ENCODE measurements at regions not wholly inside any gene's neighbourhood (a gene's known extent, or its start where the extent isn't known, plus 50 kb on each side); places are given as distances from the start of the nearest gene placed in this dataset.
"Not testable (repeated sequence)": the region's sequence is repeated elsewhere in the genome, so short reads cannot be mapped to it uniquely, and the experiment has no call there.

GRCh38 chr9:104980039-104980654 lies 52.2 kb upstream of the ABCA1 start:
- DNase-seq (ENCODE audit: low spot score), result no peak

GRCh38 chr9:104981543-104982129 lies 53.7 kb upstream of the ABCA1 start:
- DNase-seq (ENCODE audit: low spot score), result no peak

GRCh38 chr9:104982543-104982942 lies 54.6 kb upstream of the ABCA1 start:
- no peak for DNase-seq (ENCODE audit: low spot score)

GRCh38 chr9:104983491-104983890 lies 55.5 kb upstream of the ABCA1 start:
- DNase-seq (ENCODE audit: low spot score), result no peak

GRCh38 chr9:104984121-104984520 lies 56.2 kb upstream of the ABCA1 start:
- no peak for DNase-seq (ENCODE audit: low spot score)

- no peak for DNase-seq (ENCODE audit: low spot score)
These were observed 56.6 kb upstream of the ABCA1 start for GRCh38 chr9:104984542-104984941.

GRCh38 chr9:104984948-104985347 lies 57.0 kb upstream of the ABCA1 start:
- DNase-seq (ENCODE audit: low spot score), result no peak

- DNase-seq (ENCODE audit: low spot score), result no peak
These were observed 58.1 kb upstream of the ABCA1 start for GRCh38 chr9:104986096-104986495.

GRCh38 chr9:104987743-104988142 lies 59.8 kb upstream of the ABCA1 start:
- no peak for DNase-seq (ENCODE audit: low spot score)

GRCh38 chr9:104988539-104988938 lies 60.6 kb upstream of the ABCA1 start:
- no peak for DNase-seq (ENCODE audit: low spot score)

- DNase-seq (ENCODE audit: low spot score), result peak; percentile 92
These were observed 63.4 kb upstream of the ABCA1 start for GRCh38 chr9:104991144-104991953.

- DNase-seq (ENCODE audit: low spot score), result no peak
These were observed 64.7 kb upstream of the ABCA1 start for GRCh38 chr9:104992659-104993058.

- DNase-seq (ENCODE audit: low spot score), result peak; percentile 72
These were observed 65.5 kb upstream of the ABCA1 start for GRCh38 chr9:104993291-104993963.

- no peak for DNase-seq (ENCODE audit: low spot score)
These were observed 69.6 kb upstream of the ABCA1 start for GRCh38 chr9:104997536-104997935.

- DNase-seq (ENCODE audit: low spot score), result no peak
These were observed 71.2 kb upstream of the ABCA1 start for GRCh38 chr9:104999136-104999535.

GRCh38 chr9:105000529-105000928 lies 72.6 kb upstream of the ABCA1 start:
- DNase-seq (ENCODE audit: low spot score), result not testable (repeated sequence)

GRCh38 chr9:105004466-105005090 lies 76.6 kb upstream of the ABCA1 start:
- no peak for DNase-seq (ENCODE audit: low spot score)

GRCh38 chr9:105005186-105005585 lies 77.2 kb upstream of the ABCA1 start:
- no peak for DNase-seq (ENCODE audit: low spot score)

- no peak for DNase-seq (ENCODE audit: low spot score)
These were observed 78.6 kb upstream of the ABCA1 start for GRCh38 chr9:105006514-105006913.

GRCh38 chr9:105007143-105007542 lies 79.2 kb upstream of the ABCA1 start:
- no peak for DNase-seq (ENCODE audit: low spot score)

GRCh38 chr9:105010089-105010488 lies 82.1 kb upstream of the ABCA1 start:
- DNase-seq (ENCODE audit: low spot score), result not testable (repeated sequence)

- DNase-seq (ENCODE audit: low spot score), result no peak
These were observed 94.0 kb upstream of the ABCA1 start for GRCh38 chr9:105021917-105022316.
